ENCODE measurements at regions not wholly inside any gene's neighbourhood (a gene's known extent, or its start where the extent isn't known, plus 50 kb on each side); places are given as distances from the start of the nearest gene placed in this dataset.

GRCh38 chr7:132065193-132065988 is 509.0 kb upstream of the PODXL start:
- no peak for TF ChIP-seq CTCF (IDR thresholded peaks at IDR 0.05; ENCODE audit: insufficient read depth, low read length)
- no peak for TF ChIP-seq POLR2AphosphoS5 (IDR thresholded peaks at IDR 0.05; ENCODE audit: low read depth)
- TF ChIP-seq REST (IDR thresholded peaks at IDR 0.05; ENCODE audit: insufficient replicate concordance, low read depth), result no peak
- no peak for TF ChIP-seq SPI1 (IDR thresholded peaks at IDR 0.05; ENCODE audit: borderline replicate concordance, low read depth)
- TF ChIP-seq GABPA (IDR thresholded peaks at IDR 0.05; ENCODE audit: low read depth), result no peak
